GM12878 (cell line): ENCODE measurements at regions not wholly inside any gene's neighbourhood (a gene's known extent, or its start where the extent isn't known, plus 50 kb on each side); places are given as distances from the start of the nearest gene placed in this dataset.

Experiments used
- ATAC-seq: fragments of 200-7000 bp; cut with Tn5 transposase; 3 replicates; pipeline ENCODE4 v1.9.1; 2020; ENCODE audit warnings: mild to moderate bottlenecking, moderate library complexity
- BruUV-seq: library from RNA; stranded (reverse); fragments of 400-500 nt; replicated peaks from 2 replicates; lab custom pipeline; 2021; lab: Mats Ljungman, UMichigan
- CTCF ChIA-PET: fragments of 300-600 bp; sonication (Branson Sonifier 250); formaldehyde crosslinking; extraction: SDS; loops from one replicate; lab custom pipeline; 2021; ENCODE audit warnings: inconsistent platforms; lab: Yijun Ruan, JAX
- POLR2A ChIA-PET: fragments of 350-600 bp; formaldehyde crosslinking; extraction: SDS; loops from one replicate; lab custom pipeline; 2021; ENCODE audit warnings: inconsistent platforms; lab: Charles Lee
- RAD21 ChIA-PET: fragments of 300-600 bp; sonication (Branson Sonifier 250); formaldehyde crosslinking; loops from one replicate; lab custom pipeline; 2023; ENCODE audit warnings: antibody characterized with exemption; ENCODE audit not compliant: unreplicated experiment; lab: Charles Lee
- SMC1A ChIA-PET: fragments of 300-600 bp; sonication (Branson Sonifier 250); formaldehyde crosslinking; loops from one replicate; lab custom pipeline; 2023; ENCODE audit not compliant: unreplicated experiment, uncharacterized antibody; lab: Charles Lee
- DNase-seq: peaks from one replicate; pipeline ENCODE4 v3.0.0-alpha.2; 2011; ENCODE audit warnings: low read depth, low spot score
- FAIRE-seq: peaks from 3 replicates; lab custom pipeline; 2011; peaks lifted over from hg19 to GRCh38; lab: Jason Lieb, UNC
- H2AFZ ChIP-seq: 2 replicates; pipeline ENCODE4 v1.6.0; 2011; ENCODE audit warnings: low read depth, low read length, control low read depth; ENCODE audit not compliant: control insufficient read depth
- H3K27ac ChIP-seq: 2 replicates; pipeline ENCODE4 v1.5.1; 2011; ENCODE audit warnings: control low read depth; ENCODE audit not compliant: control insufficient read depth, insufficient read depth
- H3K27me3 ChIP-seq, 2 experiments: replicated peaks in 1 of 2; 2 replicates each; pipeline versions ENCODE4 v1.6.0 to v1.6.1; 2011; ENCODE audit warnings: low read length in 1 of 2; ENCODE audit not compliant: control insufficient read depth in 2 of 2, insufficient read depth in 2 of 2
- H3K36me3 ChIP-seq, 2 experiments: 2 replicates each; pipeline ENCODE4 v1.5.1; 2011; ENCODE audit warnings: low read length in 1 of 2; ENCODE audit not compliant: control insufficient read depth in 2 of 2, insufficient read depth in 2 of 2
- H3K4me1 ChIP-seq: 2 replicates; pipeline ENCODE4 v1.6.1; 2011; ENCODE audit warnings: mild to moderate bottlenecking, low read length, moderate library complexity, mixed read lengths; ENCODE audit not compliant: control insufficient read depth, insufficient read depth
- H3K4me2 ChIP-seq: 2 replicates; pipeline ENCODE4 v1.6.0; 2011; ENCODE audit warnings: control low read depth; ENCODE audit not compliant: control insufficient read depth, insufficient read depth
- H3K4me3 ChIP-seq: fragments of 200-600 bp; sonication (generic); 2 replicates; pipeline ENCODE4 v1.5.1; 2016
- H3K79me2 ChIP-seq: 2 replicates; pipeline ENCODE4 v1.6.0; 2011; ENCODE audit warnings: low read length; ENCODE audit not compliant: control insufficient read depth, insufficient read depth
- H3K9ac ChIP-seq: 2 replicates; pipeline ENCODE4 v1.8.0; 2011; ENCODE audit warnings: low read length, control low read depth, mixed read lengths; ENCODE audit not compliant: control insufficient read depth, insufficient read depth
- H3K9me3 ChIP-seq: replicated peaks from 3 replicates; pipeline ENCODE4 v1.5.1; 2011; ENCODE audit warnings: mild to moderate bottlenecking, low read length; ENCODE audit not compliant: control insufficient read depth, insufficient read depth
- H4K20me1 ChIP-seq: 2 replicates; pipeline ENCODE4 v1.6.0; 2011; ENCODE audit not compliant: control insufficient read depth, insufficient read depth
- BACH1 ChIP-seq: fragments of 450-650 bp; IDR thresholded peaks from 2 replicates; pipeline ENCODE4 v1.6.1; 2017; ENCODE audit warnings: mild to moderate bottlenecking, borderline replicate concordance
- BCL3 ChIP-seq: IDR thresholded peaks from 2 replicates; pipeline ENCODE4 v1.6.1; 2011; ENCODE audit warnings: borderline replicate concordance, low read depth, mild to moderate bottlenecking, moderate library complexity, low read length; ENCODE audit not compliant: insufficient read depth, poor library complexity, severe bottlenecking
- ESRRA ChIP-seq: IDR thresholded peaks from 2 replicates; pipeline ENCODE4 v1.6.1; 2012; ENCODE audit warnings: mild to moderate bottlenecking, low read length, improper control_type of control experiment
- ETV6 ChIP-seq, 2 experiments: fragments of 450-650 bp in 1 of 2; IDR thresholded peaks in 1 of 2; conservative IDR thresholded peaks in 1 of 2; 2 replicates each; pipeline ENCODE4 v1.6.1; 2014; ENCODE audit warnings: antibody characterized with exemption in 1 of 2, borderline replicate concordance in 1 of 2, low read depth in 1 of 2, mild to moderate bottlenecking in 1 of 2, moderate library complexity in 1 of 2
- FOXM1 ChIP-seq: IDR thresholded peaks from 2 replicates; pipeline ENCODE4 v1.6.1; 2012; ENCODE audit warnings: low read depth, mild to moderate bottlenecking, inconsistent platforms, low read length, moderate library complexity
- JUND ChIP-seq: IDR thresholded peaks from 2 replicates; pipeline ENCODE4 v1.6.1; 2012; ENCODE audit warnings: low read depth, mild to moderate bottlenecking, low read length, improper control_type of control experiment, moderate library complexity
- KDM1A ChIP-seq: fragments of 200-600 bp; sonication (generic); IDR thresholded peaks from 2 replicates; pipeline ENCODE4 v1.6.1; 2016; ENCODE audit warnings: borderline replicate concordance
- MAX ChIP-seq: IDR thresholded peaks from 2 replicates; pipeline ENCODE4 v1.6.1; 2012; ENCODE audit warnings: low read depth, low read length, improper control_type of control experiment
- RAD21 ChIP-seq: IDR thresholded peaks from 2 replicates; pipeline ENCODE4 v1.6.1; 2011; ENCODE audit warnings: mild to moderate bottlenecking, low read depth, low read length, moderate library complexity; ENCODE audit not compliant: insufficient read depth
- RELA ChIP-seq: fragments of 450-650 bp; IDR thresholded peaks from 2 replicates; pipeline ENCODE4 v1.8.0; 2014; ENCODE audit warnings: borderline replicate concordance; ENCODE audit not compliant: partially characterized antibody
- SKIL ChIP-seq: fragments of 450-650 bp; IDR thresholded peaks from 2 replicates; pipeline ENCODE4 v1.6.1; 2017; ENCODE audit warnings: mild to moderate bottlenecking, low read depth, inconsistent platforms; ENCODE audit not compliant: poor library complexity, severe bottlenecking
- SUZ12 ChIP-seq: fragments of 200-600 bp; sonication (generic); IDR thresholded peaks from one replicate; pipeline ENCODE4 v1.6.1; 2018; ENCODE audit warnings: antibody characterized with exemption, mild to moderate bottlenecking; ENCODE audit not compliant: unreplicated experiment
- TAF1 ChIP-seq: IDR thresholded peaks from 2 replicates; pipeline ENCODE4 v1.6.1; 2011; ENCODE audit warnings: mild to moderate bottlenecking, low read depth, low read length, borderline replicate concordance
- TARDBP ChIP-seq: IDR thresholded peaks from 2 replicates; pipeline ENCODE4 v1.6.1; 2016; ENCODE audit warnings: borderline replicate concordance
- TBL1XR1 ChIP-seq: IDR thresholded peaks from 2 replicates; pipeline ENCODE4 v1.6.1; 2012; ENCODE audit warnings: low read depth, low read length, improper control_type of control experiment
- YY1 ChIP-seq: IDR thresholded peaks from 2 replicates; pipeline ENCODE4 v1.6.1; 2011; ENCODE audit warnings: low read depth, mild to moderate bottlenecking, low read length
- ZBED1 ChIP-seq: IDR thresholded peaks from 2 replicates; pipeline ENCODE4 v1.6.1; 2016; ENCODE audit warnings: borderline replicate concordance
- ZBTB33 ChIP-seq: fragments of 450-650 bp; IDR thresholded peaks from 2 replicates; pipeline ENCODE4 v1.6.1; 2017; ENCODE audit warnings: mild to moderate bottlenecking
- in situ Hi-C: fragments of 300-500 bp; cut with MboI; formaldehyde crosslinking; loops from 9 replicates; pipeline ENCODE4 v1.14.3; 2018; ENCODE audit warnings: mixed read lengths
- intact Hi-C: fragments of 100-400 bp; cut with micrococcal nuclease; formaldehyde crosslinking; loops from one replicate; pipeline ENCODE4 v1.14.2; 2022; ENCODE audit not compliant: unreplicated experiment

DNA sequence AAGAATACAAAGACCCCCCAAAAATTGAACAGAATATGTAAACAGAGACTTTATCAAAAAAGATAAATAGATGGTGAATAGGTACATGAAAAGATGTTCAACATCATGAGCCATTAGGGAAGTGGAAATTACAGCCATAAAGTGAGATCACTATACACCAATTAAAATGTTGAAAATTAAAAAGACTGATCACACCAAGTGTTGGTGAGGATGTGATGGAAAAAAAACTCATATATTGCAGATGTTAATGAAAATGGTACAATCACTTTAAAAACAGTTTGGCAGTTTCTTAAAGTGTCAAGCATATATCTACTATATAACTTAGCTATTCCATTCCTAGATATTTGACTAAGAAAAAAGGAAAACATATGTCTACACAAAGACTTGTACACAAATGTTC, 280.5 kb downstream of the DHX35 start:
- Histone ChIP-seq H3K4me1 (no peaks in the 10 kb centered on the region), H3K79me2 (no peaks in the 10 kb centered on the region), H3K27me3 (no peaks in the 10 kb centered on the region; a peak in 1 of 4 replicates), H3K36me3 (no peaks in the 10 kb centered on the region), H3K9ac (no peak overlapping the region), H3K9me3 (no peaks in the 10 kb centered on the region; the same call in 2 of the 3 replicates), H2AFZ (no peak overlapping the region), H3K27ac (no peak overlapping the region)
- ChIA-PET SMC1A (no interaction called here), POLR2A (no interaction called here), RAD21 (no interaction called here)
- no TSS peak for BruUV-seq
- intact Hi-C loops: no loop called here
- no peak for ATAC-seq
- no peak for DNase-seq
- TF ChIP-seq ETV6 (conservative IDR thresholded peaks at IDR 0.05 in 1 of 2, IDR thresholded peaks at IDR 0.05 in 1 of 2; ENCODE audit: borderline replicate concordance in 1 of 2, low read depth in 1 of 2) (no peak), KDM1A (no peak), TARDBP (no peak), TBL1XR1 (no peak), MAX (no peak), RELA (no peak), FOXM1 (no peak), BCL3 (no peak), SKIL (no peak), BACH1 (no peak), YY1 (no peak), ZBTB33 (no peak), ESRRA (no peak), JUND (no peak), TAF1 (no peak), ZBED1 (no peak), RAD21 (no peak), SUZ12 (no peak)
- TF ChIP-seq, all 136 proteins: peak for 0
- no peaks in the 10 kb centered on the region for H4K20me1 ChIP-seq
- in situ Hi-C loops: no loop called here
- FAIRE-seq: no peak
- H3K4me2 ChIP-seq: no peak overlapping the region
- CTCF ChIA-PET: interaction anchor here (0.6 kb wide), 1 partner anchor 26 kb away, joined by 3 read pairs; no protein-coding TSS in a partner anchor
- no peak overlapping the region for H3K4me3 ChIP-seq
